MG63 (cell line): ENCODE measurements at regions not wholly inside any gene's neighbourhood (a gene's known extent, or its start where the extent isn't known, plus 50 kb on each side); places are given as distances from the start of the nearest gene placed in this dataset.

ENCODE experiments used
- DNase-seq: peaks from one replicate; pipeline ENCODE4 v3.0.0-alpha.2; 2020
- H3K27me3 ChIP-seq: fragments of 250-450 bp; sonication (Bioruptor Pico); 2 replicates; pipeline ENCODE4 v1.5.1; 2020; ENCODE audit warnings: mild to moderate bottlenecking, moderate library complexity
- H3K36me3 ChIP-seq: fragments of 250-450 bp; sonication (Bioruptor Pico); 2 replicates; pipeline ENCODE4 v1.5.1; 2020; ENCODE audit warnings: mild to moderate bottlenecking, moderate library complexity
- H3K4me3 ChIP-seq: fragments of 250-450 bp; sonication (Bioruptor Pico); 2 replicates; pipeline ENCODE4 v1.5.1; 2020; ENCODE audit warnings: mild to moderate bottlenecking, moderate library complexity
- H3K9me3 ChIP-seq: fragments of 250-450 bp; sonication (Bioruptor Pico); 2 replicates; pipeline ENCODE4 v1.5.1; 2020; ENCODE audit warnings: mild to moderate bottlenecking, moderate library complexity

DNA sequence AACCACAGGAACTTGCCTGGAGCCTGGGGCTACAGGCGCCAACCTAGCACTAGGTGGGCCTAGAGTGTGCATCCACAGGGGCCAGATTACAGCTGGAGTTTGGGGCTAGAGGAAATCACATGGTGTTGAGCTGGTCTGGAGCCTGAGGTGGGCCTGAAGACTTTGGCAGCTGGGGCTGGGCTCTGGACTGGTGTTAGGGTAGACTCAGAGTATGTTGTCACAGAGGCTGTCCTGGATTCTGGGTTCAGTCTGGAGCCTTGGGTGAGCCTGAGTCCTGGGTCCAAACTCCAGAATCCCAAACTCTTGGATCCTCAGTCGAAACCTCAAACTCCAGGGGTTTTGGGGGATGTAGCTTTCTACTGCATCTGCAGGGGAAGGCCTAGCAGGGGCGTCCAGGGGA lies 356.7 kb downstream of the FRK start:
- no peak for DNase-seq
- H3K4me3 ChIP-seq, result no peak overlapping the region

DNA sequence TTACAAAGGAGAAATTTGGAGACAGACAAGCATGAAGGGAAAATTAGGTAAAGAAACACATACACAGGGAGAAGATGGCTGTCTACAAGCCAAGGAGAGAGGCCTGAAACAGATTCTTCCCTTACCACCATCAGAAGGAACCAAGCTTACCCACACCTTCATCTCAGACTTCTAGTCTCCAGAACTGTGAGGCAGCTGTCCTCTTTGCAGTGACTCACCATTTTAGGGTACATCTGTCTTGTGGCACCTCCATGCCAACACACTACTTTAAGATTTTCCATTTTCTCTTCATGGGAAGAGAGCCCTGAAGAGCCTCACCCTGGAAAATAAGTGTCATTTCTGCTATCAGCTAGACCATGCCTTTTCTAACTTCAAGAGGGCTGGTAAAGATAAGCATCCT lies 369.3 kb downstream of the FRK start:
- Histone ChIP-seq H3K27me3 (no peaks in the 10 kb centered on the region), H3K4me3 (no peak overlapping the region), H3K36me3 (no peaks in the 10 kb centered on the region), H3K9me3 (no peaks in the 10 kb centered on the region)
- no peak for DNase-seq

More for the DNA sequence above, 356.7 kb downstream of the FRK start:
- H3K9me3 ChIP-seq, result no peaks in the 10 kb centered on the region
- H3K36me3 ChIP-seq, result no peaks in the 10 kb centered on the region
- H3K27me3 ChIP-seq, result no peaks in the 10 kb centered on the region

DNA sequence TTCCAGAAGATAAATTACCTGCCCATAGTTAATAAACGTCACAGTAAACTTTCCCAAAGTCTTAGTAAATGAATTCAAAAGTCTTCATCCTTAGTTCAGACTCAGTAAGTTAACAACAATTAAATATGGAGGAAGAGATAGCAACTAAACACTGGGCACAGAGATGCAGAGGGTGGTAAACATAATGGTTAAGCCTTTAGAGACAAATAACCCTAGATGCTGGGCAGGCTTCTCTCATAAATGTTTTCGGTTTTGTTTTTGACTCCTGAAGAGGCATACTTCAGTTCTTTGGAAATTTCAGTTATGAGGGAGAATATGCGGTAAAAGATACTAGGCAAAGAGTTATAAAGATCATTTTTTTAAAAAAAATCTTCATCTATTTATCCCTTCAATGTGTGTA lies 369.8 kb downstream of the FRK start:
- Histone ChIP-seq H3K27me3 (no peaks in the 10 kb centered on the region), H3K4me3 (no peak overlapping the region), H3K36me3 (no peaks in the 10 kb centered on the region), H3K9me3 (no peaks in the 10 kb centered on the region)
- no peak for DNase-seq

DNA sequence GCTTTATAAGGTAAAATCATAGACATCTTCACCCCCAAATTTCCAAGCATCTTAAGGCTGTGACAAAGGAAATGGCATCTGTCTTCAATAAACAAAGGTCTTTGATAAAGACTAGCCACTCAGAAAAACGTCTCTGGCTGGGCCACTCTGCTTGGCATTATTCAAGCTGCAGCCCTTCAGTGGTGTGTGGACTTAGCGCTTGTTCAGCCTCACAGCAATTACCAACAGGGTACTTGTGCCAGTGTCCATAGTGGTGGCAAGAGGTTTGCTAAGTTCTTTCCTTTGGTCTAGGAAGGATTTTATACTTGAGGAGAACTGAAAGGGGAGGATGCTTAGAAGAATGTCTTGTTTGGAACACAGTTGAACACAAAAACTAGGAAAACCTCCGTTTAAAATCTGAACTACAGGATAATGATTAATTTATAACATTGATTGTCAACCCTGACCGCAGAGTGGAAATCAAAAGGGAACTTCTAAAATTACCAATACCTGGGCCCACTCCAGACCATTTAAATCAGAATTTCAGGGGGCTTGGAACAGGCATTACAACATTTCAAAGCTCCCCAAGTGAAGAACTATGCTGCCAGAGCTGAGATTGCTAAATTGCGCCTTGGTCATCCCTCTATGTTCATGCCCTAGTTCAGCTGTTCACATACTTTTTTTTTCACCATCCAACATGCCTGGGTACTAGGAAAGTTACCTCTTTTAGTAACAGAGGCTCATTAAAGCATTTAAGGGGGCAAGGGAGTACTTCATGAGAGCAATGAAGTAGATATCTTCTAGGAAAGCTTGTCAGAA lies 378.5 kb downstream of the FRK start:
- no peak overlapping the region for H3K4me3 ChIP-seq
- no peaks in the 10 kb centered on the region for H3K36me3 ChIP-seq
- no peak for DNase-seq
- no peaks in the 10 kb centered on the region for H3K9me3 ChIP-seq
- H3K27me3 ChIP-seq, result no peaks in the 10 kb centered on the region

DNA sequence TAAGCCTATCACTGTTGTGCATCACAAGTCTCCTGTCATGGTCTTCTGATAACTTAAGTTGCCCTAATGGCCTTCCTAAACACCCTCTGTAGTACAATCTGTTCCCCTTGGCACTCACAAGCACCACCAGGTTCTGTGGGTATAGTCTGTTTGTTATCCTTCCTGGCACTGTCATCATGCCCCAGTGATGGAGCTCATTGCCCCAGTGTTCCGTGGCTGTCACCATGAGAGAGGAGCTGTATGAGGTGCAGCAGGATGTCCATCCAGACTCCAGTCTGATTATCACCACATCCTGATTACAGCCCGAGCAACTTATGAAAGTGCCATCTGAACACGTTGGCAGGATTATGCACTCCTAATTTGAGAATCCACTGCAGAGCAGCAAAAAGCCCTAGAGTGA lies 380.1 kb downstream of the FRK start:
- H3K9me3 ChIP-seq, result no peaks in the 10 kb centered on the region
- no peaks in the 10 kb centered on the region for H3K27me3 ChIP-seq
- no peaks in the 10 kb centered on the region for H3K36me3 ChIP-seq
- no peak overlapping the region for H3K4me3 ChIP-seq
- DNase-seq, result no peak

DNA sequence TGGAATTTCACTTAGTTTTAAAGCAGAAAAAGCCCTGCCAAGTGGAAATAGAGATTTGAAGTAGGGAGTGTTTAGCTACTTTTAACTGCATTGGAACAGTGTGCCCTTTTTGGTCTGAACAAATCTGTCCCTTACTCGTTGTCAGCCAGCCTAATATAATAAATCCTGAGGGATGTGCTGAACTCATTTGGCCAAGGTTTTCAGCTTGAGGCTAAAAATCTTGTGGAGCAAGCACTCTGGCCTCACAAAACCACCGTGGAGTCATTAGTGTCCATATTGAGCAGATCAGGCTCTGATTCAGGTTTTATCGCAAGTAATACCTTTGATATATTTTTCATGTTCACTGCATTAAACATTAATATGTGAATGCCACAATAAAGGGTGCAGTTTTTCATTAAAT lies 383.5 kb downstream of the FRK start:
- H3K36me3 ChIP-seq, result no peaks in the 10 kb centered on the region
- no peaks in the 10 kb centered on the region for H3K9me3 ChIP-seq
- H3K27me3 ChIP-seq, result no peaks in the 10 kb centered on the region
- H3K4me3 ChIP-seq, result no peak overlapping the region
- no peak for DNase-seq

DNA sequence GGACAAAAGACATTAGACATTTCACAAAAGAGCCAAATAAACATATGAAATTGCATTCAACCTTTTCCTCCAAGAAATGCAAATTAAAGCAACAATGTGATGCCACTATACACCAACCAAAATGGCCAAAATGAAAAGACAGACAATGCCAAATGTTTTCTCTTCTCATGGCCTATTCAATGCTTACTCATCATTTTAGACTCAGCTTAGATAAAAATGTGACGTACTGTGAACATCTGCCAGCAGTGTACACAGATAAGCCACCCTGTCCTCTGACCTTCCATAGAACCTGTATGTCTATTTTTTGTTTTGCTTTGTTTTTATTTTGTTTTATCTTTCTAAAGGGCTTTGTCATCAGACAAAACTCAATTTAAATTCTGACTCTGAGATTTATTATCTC lies 385.2 kb downstream of the FRK start:
- Histone ChIP-seq H3K4me3 (no peak overlapping the region), H3K36me3 (no peaks in the 10 kb centered on the region), H3K9me3 (no peaks in the 10 kb centered on the region), H3K27me3 (no peaks in the 10 kb centered on the region)
- DNase-seq, result no peak

DNA sequence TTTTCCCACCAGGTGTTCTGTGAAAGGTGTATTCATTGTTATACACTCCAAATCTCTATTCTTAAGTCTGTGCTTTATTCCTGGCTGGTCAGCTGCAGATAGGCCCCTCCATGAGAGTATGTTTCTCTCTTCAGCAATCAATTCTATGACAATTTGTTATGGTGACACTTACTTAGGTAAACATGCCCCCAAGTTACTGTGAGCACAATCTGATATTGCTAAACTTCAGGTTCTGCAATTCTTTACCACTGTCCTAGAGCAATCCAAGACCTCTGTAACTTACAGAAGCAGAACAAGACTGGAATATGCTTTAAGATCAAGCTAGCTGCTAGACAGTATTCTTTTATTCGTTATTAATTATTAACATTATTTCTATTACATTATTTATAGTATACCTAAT lies 391.9 kb downstream of the FRK start:
- Histone ChIP-seq H3K9me3 (no peaks in the 10 kb centered on the region), H3K4me3 (no peak overlapping the region), H3K27me3 (no peaks in the 10 kb centered on the region), H3K36me3 (no peaks in the 10 kb centered on the region)
- DNase-seq, result no peak

DNA sequence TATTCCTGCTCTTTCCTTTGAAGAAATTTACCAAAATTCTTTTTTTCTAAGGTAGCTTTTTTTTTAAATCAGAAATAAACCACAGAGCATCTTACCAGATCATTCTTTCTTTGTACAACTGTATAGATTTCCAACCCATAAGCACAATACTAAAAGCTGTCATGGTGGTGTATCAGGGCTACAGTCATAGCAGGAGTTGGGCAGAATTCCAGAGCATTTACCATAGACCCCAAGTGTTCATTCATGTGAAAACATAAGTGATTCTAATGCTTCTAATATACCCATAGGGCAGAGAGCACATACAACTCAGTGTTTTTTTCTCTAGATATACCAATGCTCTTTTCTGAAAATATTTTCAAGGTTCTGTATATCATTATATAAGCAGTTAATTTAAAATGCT lies 392.5 kb downstream of the FRK start:
- Histone ChIP-seq H3K36me3 (no peaks in the 10 kb centered on the region), H3K9me3 (no peaks in the 10 kb centered on the region), H3K27me3 (no peaks in the 10 kb centered on the region), H3K4me3 (no peak overlapping the region)
- no peak for DNase-seq

DNA sequence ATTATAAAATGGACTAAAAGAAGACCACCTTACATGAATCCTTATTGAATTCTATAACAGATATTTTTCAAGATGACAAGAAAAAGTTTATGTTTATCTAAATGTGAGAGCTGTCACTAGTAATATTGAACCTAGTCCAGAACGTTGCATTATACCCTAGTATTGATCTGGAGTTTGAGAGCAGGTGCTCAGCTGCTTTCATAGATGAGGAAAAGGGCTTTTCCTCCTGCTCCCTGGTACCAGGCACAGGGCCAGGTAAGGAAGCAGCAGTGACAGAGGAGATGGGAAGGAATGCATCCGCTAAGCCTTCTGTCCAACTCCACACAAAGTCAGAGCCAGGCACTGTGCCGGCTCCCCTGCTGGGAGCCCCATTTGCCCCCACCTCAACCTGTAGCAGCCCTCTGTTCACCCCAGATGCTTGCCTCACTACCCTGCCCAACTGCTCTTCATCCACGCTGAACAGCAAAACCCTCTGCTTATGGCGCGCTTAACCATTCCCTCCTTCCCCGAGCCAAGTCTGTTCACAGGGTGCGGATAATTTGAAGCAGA lies 393.1 kb downstream of the FRK start:
- no peaks in the 10 kb centered on the region for H3K36me3 ChIP-seq
- no peaks in the 10 kb centered on the region for H3K9me3 ChIP-seq
- no peak overlapping the region for H3K4me3 ChIP-seq
- no peak for DNase-seq
- H3K27me3 ChIP-seq, result no peaks in the 10 kb centered on the region

DNA sequence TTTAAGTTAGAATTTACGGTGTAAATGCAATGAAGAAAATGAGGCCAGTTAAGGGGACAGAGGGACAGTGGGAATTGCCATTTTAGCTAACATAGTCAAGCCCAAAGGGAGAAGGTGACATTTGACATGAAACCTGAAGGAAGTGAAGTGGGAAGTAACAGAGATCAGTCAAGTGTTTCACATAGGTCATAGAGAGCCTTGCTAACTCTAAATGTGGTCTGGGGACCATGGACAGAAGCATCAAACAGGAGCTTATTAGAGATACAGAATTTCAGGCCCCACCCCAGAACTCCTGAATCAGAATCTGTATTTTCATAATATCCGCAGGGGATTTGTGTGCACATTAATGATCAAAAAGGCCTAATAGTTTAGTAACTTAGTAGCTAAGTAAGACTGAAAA lies 393.7 kb downstream of the FRK start:
- Histone ChIP-seq H3K9me3 (no peaks in the 10 kb centered on the region), H3K36me3 (no peaks in the 10 kb centered on the region), H3K27me3 (no peaks in the 10 kb centered on the region), H3K4me3 (no peak overlapping the region)
- DNase-seq, result no peak

DNA sequence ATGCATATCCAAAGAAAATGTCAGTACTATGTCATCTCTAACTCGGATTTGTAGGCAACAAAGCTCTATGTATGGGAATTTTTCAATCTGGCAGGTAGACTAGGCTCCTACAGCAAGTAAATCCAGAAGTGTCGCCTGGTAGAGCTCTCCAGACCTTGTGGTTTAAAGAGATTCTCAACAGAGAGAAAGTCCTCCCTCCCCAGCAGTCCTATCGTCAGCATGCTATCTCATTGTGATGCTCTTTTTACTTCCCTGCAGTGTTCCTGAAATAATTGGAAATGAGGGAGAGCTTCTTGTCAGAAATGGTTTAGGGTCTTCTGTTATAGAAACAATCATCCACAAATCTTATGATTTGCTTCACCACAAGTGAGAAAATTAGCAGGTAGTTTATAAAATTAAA lies 395.4 kb downstream of the FRK start:
- Histone ChIP-seq H3K4me3 (no peak overlapping the region), H3K36me3 (no peaks in the 10 kb centered on the region), H3K27me3 (no peaks in the 10 kb centered on the region), H3K9me3 (no peaks in the 10 kb centered on the region)
- no peak for DNase-seq

DNA sequence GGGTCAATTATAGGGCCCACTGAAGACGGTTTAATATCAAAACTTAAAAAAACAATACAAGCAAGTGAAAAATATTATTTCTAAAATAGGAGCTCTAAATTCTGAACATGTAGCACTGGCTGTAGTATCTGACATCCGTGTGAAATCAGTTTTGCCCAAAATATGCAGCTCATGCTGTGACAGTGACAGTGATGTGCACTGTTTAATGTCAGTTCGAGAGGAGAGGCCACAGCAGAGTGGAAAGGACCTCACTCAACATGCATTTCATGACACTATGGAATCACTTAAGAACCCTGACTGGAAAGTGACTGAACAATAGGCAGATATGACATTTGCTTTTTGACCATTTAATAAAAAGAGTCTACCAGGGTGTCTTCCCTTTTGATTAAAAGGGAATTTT lies 397.0 kb downstream of the FRK start:
- H3K4me3 ChIP-seq, result no peak overlapping the region
- H3K27me3 ChIP-seq, result no peaks in the 10 kb centered on the region
- H3K36me3 ChIP-seq, result no peaks in the 10 kb centered on the region
- H3K9me3 ChIP-seq, result no peaks in the 10 kb centered on the region
- no peak for DNase-seq

DNA sequence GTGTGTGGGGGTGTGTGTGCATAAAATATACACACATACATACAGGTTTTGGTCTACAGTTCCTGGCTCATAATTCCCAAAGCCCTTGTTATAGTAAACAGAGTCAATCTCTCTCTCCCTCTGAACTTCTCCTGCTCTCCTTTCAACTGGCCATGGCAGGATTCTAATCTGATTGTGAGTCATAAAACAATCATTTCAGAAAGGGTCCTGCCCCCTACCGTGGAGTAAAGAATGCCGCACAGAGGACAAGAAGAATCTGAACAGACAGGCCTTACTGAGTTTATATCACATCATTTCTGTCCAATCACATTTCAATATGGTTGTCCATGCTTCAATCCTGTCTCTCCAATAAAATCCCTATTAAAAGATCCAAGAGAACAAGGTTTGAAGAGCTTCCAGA lies 416.9 kb downstream of the FRK start:
- Histone ChIP-seq H3K9me3 (no peaks in the 10 kb centered on the region), H3K36me3 (no peaks in the 10 kb centered on the region), H3K27me3 (no peaks in the 10 kb centered on the region), H3K4me3 (no peak overlapping the region)
- DNase-seq, result no peak

DNA sequence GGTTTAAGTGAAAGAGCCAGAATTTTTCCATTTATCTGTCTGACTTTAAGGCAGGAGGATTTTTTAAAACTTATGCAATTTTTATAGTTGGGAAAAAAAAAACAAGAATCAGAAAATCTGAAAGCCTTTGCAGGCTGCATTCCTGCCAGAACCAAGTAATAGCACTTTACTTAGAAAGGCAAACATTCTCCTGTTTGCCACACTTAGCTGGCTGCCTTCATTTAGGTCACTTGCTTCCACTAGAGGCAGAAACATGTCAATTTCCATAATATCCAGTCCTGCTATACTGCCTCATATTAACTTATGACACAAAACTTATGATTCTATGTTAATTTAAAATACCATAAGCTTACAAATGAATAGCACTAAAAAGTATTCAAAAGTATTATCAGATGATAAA lies 425.8 kb downstream of the FRK start:
- H3K4me3 ChIP-seq, result no peak overlapping the region
- H3K27me3 ChIP-seq, result no peaks in the 10 kb centered on the region
- DNase-seq, result no peak
- no peaks in the 10 kb centered on the region for H3K9me3 ChIP-seq
- no peaks in the 10 kb centered on the region for H3K36me3 ChIP-seq

DNA sequence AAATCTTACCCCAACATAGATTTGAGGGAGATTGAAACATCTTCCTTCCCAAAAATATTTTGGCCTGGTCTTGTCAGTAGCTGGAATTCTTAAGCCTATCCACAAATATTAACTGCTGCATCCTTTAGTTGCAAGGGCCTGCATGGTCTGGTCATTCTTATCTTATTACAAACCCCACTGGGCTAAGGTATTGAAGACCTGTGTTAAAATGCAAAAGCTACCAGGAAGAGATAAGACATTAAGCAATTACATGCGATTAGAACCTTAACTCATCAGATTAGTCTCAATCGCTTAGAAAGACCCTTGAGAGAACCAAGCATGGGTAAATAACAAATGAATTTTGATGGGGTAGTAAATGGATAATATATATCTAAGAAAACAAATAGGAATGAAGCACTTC lies 426.6 kb downstream of the FRK start:
- no peak overlapping the region for H3K4me3 ChIP-seq
- H3K9me3 ChIP-seq, result no peaks in the 10 kb centered on the region
- DNase-seq, result no peak
- no peaks in the 10 kb centered on the region for H3K27me3 ChIP-seq
- no peaks in the 10 kb centered on the region for H3K36me3 ChIP-seq

DNA sequence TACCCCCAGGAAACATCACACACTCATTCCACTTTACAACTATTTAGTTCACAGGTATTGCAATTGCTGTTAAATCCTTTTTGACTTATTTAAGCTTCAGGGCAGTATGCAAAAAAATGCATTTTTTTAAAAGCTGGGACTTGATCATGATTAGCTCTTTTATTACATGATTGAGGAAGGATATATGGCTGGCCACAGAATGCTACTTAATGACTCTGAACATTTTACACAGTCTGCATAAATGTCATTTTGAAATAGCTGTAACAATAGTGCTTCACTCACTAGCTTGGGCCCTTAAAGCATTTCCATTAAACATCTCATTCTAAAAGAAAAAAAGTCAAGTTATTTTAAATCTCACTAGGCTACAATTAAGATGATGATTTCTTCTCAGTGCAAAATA lies 429.7 kb downstream of the FRK start:
- H3K4me3 ChIP-seq, result no peak overlapping the region
- no peaks in the 10 kb centered on the region for H3K36me3 ChIP-seq
- no peaks in the 10 kb centered on the region for H3K27me3 ChIP-seq
- H3K9me3 ChIP-seq, result no peaks in the 10 kb centered on the region
- no peak for DNase-seq

DNA sequence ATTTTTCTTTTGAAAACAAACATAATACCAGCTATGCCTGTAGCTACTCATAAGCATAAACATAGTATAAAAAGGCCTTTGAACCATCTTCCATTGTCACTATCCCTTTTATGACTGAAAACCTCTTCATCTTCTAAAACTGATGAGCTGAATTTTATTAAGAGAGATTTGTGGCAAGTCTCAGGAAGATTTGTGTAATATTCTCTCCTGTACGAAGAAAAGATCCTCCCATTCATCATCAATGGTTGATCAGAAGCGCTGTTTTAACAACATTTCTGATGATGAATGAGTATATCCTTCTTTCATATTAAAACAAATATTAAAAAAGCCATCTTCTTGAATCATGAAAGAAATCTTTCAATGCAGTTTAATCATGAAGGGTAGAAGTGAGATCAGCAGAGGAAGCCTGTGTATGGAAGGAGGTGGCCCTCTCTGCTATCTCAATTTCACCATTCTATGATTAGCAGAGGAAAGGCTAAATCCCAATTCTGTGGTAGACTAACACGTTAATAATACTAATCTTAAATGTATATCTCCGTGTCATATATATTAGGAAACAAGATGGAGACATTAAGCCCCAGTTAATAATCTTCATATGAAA lies 430.2 kb downstream of the FRK start:
- DNase-seq, result no peak
- Histone ChIP-seq H3K36me3 (no peaks in the 10 kb centered on the region), H3K27me3 (no peaks in the 10 kb centered on the region), H3K4me3 (no peak overlapping the region), H3K9me3 (no peaks in the 10 kb centered on the region; the same call in none of the 2 replicates)
